SH-SY5Y (cell line): ENCODE measurements at regions not wholly inside any gene's neighbourhood (a gene's known extent, or its start where the extent isn't known, plus 50 kb on each side); places are given as distances from the start of the nearest gene placed in this dataset.

Source experiments
- GATA2 ChIP-seq: IDR thresholded peaks from 2 replicates; pipeline ENCODE4 v1.6.1; 2011; ENCODE audit warnings: mild to moderate bottlenecking, low read depth, low read length
- GATA3 ChIP-seq: IDR thresholded peaks from 2 replicates; pipeline ENCODE4 v1.6.1; 2011; ENCODE audit warnings: low read depth, mild to moderate bottlenecking, low read length, moderate library complexity

DNA sequence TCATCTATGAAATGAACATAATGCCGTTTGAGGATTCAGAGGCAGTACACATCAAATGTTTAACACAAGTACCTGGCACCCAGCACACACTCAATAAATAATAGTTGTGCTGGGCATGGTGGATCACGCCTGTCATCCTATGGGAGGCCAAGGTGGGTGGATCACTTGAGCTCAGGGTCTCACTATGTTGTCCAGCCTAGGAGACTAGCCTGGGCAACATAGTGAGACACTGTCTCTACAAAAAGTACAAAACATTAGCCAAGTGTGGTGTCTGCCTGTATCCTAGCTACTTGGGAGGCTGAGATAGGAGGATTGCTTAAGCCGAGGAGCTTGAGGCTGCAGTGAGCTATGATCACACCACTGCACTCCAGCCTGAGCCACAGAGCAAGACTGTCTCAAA is 98.1 kb upstream of the SALL4 start:
- TF ChIP-seq GATA3 (no peak), GATA2 (no peak)

DNA sequence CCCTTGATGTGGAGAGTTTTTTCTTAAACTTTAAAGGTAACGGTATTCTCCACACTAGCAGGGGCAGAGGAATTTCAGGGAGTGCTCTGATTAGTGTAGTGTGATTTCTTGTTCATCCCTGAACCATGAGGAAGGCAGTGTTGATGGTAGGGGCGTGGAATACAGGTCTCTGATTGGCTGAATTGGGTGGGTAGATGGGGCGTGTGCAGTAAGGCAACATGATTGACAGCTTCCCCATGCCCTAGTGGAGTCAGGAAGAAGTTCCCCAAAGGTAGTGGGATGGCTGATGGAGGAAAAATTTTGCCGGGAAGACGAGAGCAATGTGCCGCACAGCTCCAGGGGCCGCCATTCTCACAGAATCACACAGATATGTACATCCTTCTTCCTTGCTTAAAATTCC is 97.4 kb upstream of the SALL4 start:
- TF ChIP-seq GATA2, result no peak
- no peak for TF ChIP-seq GATA3

DNA sequence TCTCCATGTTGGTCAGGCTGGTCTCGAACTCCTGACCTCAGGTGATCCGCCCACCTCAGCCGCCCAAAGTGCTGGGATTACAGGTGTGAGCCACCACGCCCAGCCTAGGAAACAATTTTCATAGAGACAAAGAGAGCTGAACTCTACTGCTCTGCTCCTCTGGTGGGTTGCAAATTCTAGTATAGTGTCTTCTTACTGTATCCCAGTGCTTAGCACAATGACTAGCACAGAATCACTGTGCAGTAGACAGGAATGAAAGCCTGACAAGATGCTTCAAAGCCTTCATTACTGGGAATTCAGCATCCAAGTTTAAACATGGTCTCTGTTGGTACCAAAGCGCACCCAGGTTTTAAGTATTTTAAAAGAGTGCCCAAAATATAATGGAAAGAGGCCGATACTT is 96.5 kb upstream of the SALL4 start:
- TF ChIP-seq GATA3 (no peak), GATA2 (no peak)

DNA sequence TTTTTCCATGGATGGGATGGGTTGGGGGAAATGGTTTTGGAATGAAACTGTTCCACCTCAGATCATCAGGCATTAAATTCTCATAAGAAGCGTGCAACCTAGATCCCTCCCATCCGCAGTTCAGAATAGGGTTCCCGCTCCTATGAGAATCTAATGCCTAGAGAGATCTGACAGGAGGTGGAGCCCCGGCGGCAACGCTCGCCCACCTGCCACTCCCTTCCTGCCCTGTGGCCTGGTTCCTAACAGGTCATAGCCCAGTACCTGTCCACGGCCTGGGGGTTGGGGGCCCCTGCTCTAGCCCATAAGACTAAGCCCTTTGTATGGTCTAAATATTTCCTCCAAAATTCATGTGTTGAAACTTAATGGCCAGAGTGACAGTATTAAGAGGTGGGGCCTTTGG is 92.3 kb upstream of the SALL4 start:
- TF ChIP-seq GATA2 (no peak), GATA3 (no peak)

DNA sequence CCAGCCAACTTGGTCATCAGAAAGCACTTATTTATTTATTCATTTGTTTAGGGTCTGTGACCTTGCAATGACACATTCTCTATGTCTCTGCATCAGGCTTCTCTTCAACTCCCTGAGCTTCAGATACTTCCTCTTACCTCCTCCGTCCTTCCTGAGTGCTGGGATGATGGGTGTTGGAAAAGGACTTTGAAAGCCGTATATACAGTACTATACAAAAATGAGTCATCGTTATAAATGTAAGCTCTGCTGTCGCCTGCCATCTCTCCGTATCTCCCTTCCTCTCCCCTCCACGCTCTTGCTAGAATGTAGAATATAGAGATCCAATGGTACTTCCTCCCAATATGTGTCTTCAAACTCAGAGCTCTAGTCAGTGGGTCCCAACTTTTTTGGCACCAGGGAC is 91.9 kb upstream of the SALL4 start:
- TF ChIP-seq GATA2 (no peak), GATA3 (no peak)

DNA sequence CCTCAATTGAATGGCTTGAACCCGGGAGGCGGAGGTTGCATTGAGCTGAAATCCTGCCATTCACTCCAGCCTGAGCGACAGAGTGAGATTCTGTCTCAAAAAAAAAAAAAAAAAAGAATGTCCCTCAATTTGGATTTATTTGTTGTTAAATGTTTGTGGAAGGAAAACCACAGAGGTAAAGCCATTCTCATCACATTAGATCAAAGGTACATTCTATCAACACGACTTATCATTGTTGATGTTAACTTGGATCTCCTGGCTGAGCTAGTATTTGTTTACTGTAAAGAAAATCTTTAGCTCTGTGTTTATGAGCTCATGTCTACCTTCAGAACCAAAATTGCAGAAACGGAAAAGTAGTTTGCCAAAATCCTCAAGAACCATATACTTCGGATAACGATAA is 91.4 kb upstream of the SALL4 start:
- TF ChIP-seq GATA3 (no peak), GATA2 (no peak)

DNA sequence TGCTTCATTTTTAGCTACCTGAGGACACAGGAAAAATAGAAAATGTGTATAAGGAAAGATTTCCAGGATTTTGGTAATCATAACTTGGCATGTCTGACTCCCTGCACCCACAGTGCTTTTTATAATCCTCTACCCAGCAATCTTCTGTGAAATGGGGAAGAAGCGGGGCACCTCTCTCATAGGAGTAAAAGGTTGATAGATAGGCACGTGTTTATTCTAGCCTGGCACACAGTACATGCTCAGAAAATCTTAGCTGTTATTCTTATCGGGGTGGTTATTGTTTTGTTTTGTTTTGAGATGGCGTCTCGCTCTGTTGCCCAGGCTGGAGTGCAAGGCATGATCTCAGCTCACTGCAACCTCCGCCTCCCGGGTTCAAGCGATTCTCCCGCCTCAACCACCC is 87.7 kb upstream of the SALL4 start:
- TF ChIP-seq GATA2, result no peak
- no peak for TF ChIP-seq GATA3

DNA sequence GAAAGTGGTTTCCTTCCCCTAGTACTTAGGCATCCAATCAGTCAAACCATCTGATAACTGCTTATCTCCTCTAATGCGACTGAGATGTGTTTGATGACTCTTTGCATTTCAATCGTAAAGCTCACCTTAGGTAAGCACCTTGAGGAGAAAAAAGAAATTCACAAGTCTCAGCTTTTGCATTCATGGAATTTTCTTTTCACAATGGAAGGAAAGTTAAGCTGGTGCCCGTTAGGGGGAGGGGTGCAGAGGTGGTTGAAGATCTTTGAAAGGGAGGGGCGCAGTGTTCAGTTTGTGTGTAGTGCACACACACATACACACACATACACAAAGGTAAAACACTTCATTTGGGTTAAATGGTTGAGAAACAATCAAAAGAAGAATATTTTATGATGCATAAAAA is 87.1 kb upstream of the SALL4 start:
- no peak for TF ChIP-seq GATA3
- TF ChIP-seq GATA2, result no peak

DNA sequence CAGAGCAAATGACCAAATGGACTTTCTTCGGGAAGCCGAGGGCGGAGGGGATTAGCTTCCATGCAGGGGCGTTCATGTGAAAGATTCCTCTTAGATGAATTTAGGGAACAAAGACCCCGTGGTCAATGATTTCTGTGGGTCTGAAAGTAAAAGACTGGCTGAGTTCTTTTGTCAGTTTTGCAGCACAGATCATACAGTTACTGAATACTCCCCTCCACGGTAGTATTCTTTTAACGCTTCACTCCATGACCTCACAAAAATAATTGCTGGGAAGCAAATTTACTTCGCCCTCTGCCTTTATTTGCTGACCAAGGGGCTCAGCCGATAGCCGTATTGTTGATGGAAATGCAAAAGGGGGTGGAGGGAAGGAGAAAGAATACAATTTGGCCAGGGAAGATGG is 86.0 kb upstream of the SALL4 start:
- TF ChIP-seq GATA3 (no peak), GATA2 (no peak)

DNA sequence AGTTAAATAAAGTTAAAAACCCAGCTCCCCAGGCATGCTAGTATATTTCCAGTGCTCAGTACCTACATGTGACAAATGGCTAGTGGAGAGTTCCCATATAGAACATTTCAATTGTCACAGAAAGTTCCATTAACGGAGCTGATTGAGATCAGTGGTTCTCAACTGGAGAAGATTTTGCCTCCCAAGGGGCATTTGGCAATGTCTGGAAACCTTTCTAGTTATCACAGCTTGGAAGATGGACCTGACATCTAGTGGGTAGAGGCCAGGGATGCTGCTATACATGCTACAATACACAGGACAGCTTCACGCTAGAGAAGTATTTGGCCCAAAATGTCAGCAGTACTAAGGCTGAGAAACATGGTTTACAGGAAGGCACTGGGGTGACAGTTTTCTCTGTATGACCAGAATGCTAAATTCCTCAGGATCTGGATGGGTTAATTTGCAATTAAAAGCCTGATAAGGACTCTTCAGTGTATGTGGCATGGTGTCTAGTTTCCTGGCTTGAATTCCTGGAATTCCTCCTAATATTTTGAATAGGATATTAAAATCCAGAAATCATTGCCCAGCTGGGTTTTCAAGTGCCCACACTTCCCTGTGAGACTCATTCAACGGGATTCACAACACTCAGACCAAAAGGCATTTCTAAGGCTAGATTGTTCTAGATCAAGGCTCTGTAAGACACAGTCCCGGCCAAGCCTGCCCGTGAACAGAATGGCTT is 84.7 kb upstream of the SALL4 start:
- TF ChIP-seq GATA3 (no peak), GATA2 (no peak)

DNA sequence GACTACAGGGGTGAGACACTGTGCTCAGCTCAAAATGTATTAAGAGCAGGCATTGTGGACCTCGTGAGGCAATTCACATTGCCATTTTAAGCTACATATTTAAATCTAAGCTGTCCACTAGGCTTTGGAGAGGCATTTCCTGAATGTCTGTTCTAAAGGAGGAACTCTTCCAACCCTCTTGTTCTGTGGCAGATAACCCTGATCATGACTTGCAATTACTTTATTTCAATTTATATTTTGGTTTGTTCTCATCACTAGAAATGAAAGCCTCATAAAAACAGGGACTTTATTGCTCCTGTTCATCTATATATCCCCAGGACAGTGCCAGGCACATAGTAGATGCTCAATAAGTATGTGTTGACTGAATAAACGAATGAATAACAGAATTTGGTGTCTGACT is 84.0 kb upstream of the SALL4 start:
- TF ChIP-seq GATA2 (no peak), GATA3 (no peak)

DNA sequence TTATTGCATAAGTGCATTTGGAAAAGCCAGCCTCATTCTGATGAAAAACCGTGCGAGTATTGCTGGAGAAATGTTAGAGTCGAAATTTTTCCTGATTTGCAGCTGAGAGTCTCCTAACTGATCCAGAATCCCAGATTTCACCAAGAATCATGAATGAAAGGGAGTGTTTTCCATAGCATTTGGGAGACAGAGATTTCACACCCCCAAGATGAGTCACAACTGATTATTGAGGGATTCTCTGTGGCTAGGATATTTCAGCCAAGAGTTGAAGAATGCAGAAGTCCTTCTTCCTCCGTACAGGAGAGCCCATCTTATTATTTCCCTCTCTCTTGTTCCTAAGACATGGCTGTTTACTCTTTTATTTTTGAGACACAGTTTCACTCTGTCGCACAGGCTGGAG is 82.2 kb upstream of the SALL4 start:
- TF ChIP-seq GATA2 (no peak), GATA3 (no peak)

DNA sequence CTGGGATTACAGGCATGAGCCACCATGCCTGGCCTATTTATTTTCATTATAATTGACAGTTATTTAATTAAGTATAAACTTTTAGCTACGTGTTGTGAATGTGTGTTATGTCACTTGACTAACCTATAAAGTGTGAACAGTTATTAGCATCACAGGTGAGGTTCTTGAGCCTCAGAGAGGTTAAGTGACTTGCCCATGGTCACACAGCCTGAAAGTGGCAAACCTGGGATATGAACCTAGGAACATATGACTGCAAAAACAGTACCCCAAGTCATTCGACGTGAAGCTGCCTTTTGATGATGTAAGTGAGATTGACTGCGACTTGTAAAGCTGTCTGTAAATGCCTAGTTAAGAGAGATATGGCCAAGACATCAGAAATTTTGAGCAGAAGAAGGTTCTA is 77.9 kb upstream of the SALL4 start:
- no peak for TF ChIP-seq GATA3
- TF ChIP-seq GATA2, result no peak

DNA sequence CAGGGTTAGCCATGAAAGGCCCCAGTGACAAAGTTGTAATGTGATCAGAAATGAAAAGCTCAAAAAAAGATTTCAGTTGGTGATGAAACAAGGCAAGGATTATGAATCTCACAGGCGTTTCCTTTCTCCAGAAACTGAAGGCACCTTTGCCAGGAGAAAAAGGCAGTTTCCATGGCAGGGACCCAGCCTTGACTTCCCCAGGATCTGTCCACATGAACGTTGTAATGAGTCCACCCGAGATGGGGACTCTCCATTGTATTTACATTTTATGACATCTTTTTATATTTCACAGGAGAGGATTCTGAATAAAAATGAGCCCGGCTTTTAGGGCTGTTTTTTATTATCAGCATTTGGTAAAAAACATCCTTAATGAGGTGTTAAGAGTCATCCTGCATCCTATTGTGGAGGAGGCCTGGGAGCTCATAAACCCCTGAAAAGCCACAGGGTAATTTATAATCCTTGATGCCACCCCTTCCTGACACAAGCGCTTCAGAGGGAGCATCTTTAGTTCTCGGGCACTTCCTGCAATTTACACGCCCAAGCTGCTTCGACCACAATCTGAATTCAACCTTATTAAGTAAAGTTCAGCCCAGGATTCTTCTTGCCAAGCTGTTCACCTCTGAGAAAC is 74.1 kb upstream of the SALL4 start:
- TF ChIP-seq GATA3, result no peak
- TF ChIP-seq GATA2, result no peak

DNA sequence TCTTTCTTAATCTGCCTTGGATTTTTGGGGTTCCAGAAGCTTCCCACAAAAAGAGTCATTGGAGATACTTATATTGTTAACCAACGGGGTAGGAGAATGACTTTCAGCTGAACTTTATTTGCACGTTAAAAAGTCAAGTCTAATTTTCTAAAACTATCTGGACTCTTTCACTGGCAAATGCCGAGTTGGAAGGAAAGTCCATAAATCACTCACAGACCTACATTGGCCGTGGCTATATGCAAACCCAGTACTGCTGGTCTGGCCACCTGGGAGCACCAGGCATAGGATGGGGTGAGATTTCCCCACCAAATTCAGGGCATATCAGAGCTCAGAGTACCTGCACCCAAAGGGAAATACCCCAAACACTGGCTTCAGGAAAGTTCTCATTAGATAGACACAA is 71.3 kb upstream of the SALL4 start:
- no peak for TF ChIP-seq GATA3
- no peak for TF ChIP-seq GATA2
